H1 (cell line): ENCODE measurements at regions not wholly inside any gene's neighbourhood (a gene's known extent, or its start where the extent isn't known, plus 50 kb on each side); places are given as distances from the start of the nearest gene placed in this dataset.

Experiments
- ATF3 ChIP-seq: IDR thresholded peaks from 2 replicates; pipeline ENCODE4 v1.6.1; 2011; ENCODE audit warnings: low read depth, mild to moderate bottlenecking, low read length; ENCODE audit not compliant: insufficient read depth
- CTCF ChIP-seq, 3 experiments: IDR thresholded peaks; 1 replicate in 2 of 3; 2 replicates in 1 of 3; pipeline versions ENCODE4 v1.5.1 to v1.6.1; 2011; ENCODE audit warnings: low read length in 3 of 3, mild to moderate bottlenecking in 3 of 3, inconsistent platforms in 2 of 3, low read depth in 1 of 3, moderate library complexity in 1 of 3; ENCODE audit not compliant: insufficient read depth in 1 of 3; ENCODE audit errors: control extremely low read depth in 1 of 3
- MAX ChIP-seq: IDR thresholded peaks from 2 replicates; pipeline ENCODE4 v1.6.1; 2012; ENCODE audit warnings: inconsistent platforms
- POLR2AphosphoS5 ChIP-seq: IDR thresholded peaks from 2 replicates; pipeline ENCODE4 v1.6.1; 2011; ENCODE audit warnings: low read depth, low read length
- SP4 ChIP-seq: IDR thresholded peaks from 2 replicates; pipeline ENCODE4 v1.6.1; 2012; ENCODE audit warnings: low read length, inconsistent platforms
- SRF ChIP-seq: IDR thresholded peaks from 2 replicates; pipeline ENCODE4 v1.6.1; 2011; ENCODE audit warnings: mild to moderate bottlenecking, low read depth, low read length, moderate library complexity

- TF ChIP-seq CTCF (IDR thresholded peaks at IDR 0.05; ENCODE audit: control extremely low read depth in 1 of 3, insufficient read depth in 1 of 3, low read depth in 1 of 3, low read length in 3 of 3): no peak
- TF ChIP-seq POLR2AphosphoS5: no peak
- no peak for TF ChIP-seq MAX
- no peak for TF ChIP-seq ATF3
- TF ChIP-seq SP4: no peak
- no peak for TF ChIP-seq SRF
Measured at GRCh38 chr5:56463944-56464571, 230.9 kb upstream of the ANKRD55 start.
